ENCODE measurements at regions not wholly inside any gene's neighbourhood (a gene's known extent, or its start where the extent isn't known, plus 50 kb on each side); places are given as distances from the start of the nearest gene placed in this dataset.

DNA sequence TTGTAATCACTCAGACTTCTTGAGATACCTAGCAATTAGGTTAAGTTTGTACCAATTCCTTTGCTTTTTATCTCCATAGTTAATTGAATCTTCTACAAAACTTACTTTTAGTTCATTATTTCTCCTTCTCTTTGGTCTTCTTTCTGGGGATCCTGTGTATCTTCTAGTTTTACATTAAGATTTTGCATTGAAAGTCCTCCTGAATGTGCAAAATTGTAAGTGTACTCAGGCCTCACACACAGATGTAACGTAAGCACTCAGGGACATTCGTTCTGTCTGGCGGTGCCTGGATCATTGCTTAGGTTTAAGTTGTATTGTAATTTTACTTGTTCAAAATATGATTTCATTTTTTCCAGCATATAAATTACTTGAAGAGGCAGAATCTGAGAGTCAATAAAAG lies 222.6 kb upstream of the CPHXL start:
- FAIRE-seq = no peak

DNA sequence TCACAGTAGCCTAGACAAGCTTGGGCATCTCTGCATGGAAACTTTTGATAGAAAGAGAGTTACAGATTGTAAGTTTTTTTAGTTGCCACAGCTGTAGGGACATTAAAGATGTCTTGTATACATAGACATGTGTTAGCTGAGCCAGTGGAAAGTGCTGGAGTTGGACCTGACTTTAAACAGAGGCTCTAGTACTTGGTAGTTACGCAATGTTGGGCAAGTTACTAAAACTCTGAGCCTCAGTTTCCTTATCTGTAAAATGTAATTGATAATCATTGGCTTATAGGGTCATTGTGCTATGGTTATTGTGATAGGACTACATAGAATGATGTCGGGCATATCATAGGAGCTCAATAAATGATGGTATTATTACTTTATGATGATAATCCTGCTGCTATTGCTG lies 225.8 kb upstream of the CPHXL start:
- Histone ChIP-seq H3K4me1 (ENCODE audit: insufficient read depth, low read length) (no peaks in the 10 kb centered on the region), H3K79me2 (ENCODE audit: insufficient read depth, low read length) (no peaks in the 10 kb centered on the region), H3K4me3 (ENCODE audit: insufficient read depth, low read depth, low read length) (no peak overlapping the region), H3K27ac (ENCODE audit: low read depth, low read length) (no peak overlapping the region), H3K27me3 (ENCODE audit: insufficient read depth, low read length) (no peaks in the 10 kb centered on the region), H2AFZ (ENCODE audit: low read depth, low read length) (no peak overlapping the region), H3K36me3 (ENCODE audit: insufficient read depth, low read length) (no peaks in the 10 kb centered on the region), H3K9ac (ENCODE audit: low read length) (no peak overlapping the region), H3K4me2 (ENCODE audit: low read length) (no peak overlapping the region), H4K20me1 (ENCODE audit: insufficient read depth, low read length) (no peaks in the 10 kb centered on the region), H3K9me3 (ENCODE audit: insufficient read depth, low read depth, low read length) (no peaks in the 10 kb centered on the region)
- no peak for DNase-seq (ENCODE audit: low read depth)
- TF ChIP-seq, protein P1, sequence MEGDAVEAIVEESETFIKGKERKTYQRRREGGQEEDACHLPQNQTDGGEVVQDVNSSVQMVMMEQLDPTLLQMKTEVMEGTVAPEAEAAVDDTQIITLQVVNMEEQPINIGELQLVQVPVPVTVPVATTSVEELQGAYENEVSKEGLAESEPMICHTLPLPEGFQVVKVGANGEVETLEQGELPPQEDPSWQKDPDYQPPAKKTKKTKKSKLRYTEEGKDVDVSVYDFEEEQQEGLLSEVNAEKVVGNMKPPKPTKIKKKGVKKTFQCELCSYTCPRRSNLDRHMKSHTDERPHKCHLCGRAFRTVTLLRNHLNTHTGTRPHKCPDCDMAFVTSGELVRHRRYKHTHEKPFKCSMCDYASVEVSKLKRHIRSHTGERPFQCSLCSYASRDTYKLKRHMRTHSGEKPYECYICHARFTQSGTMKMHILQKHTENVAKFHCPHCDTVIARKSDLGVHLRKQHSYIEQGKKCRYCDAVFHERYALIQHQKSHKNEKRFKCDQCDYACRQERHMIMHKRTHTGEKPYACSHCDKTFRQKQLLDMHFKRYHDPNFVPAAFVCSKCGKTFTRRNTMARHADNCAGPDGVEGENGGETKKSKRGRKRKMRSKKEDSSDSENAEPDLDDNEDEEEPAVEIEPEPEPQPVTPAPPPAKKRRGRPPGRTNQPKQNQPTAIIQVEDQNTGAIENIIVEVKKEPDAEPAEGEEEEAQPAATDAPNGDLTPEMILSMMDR (IDR thresholded peaks at IDR 0.05; ENCODE audit: insufficient read depth, low read depth, low read length) = no peak
- TF ChIP-seq EZH2 (IDR thresholded peaks at IDR 0.05; ENCODE audit: insufficient read depth, low read length) = no peak
- H3K36me3 Mint-ChIP-seq (ENCODE audit: low read depth, unreplicated experiment) = no peaks in the 10 kb centered on the region
- H3K27ac Mint-ChIP-seq (ENCODE audit: unreplicated experiment) = no peak overlapping the region
- no peaks in the 10 kb centered on the region for H3K27me3 Mint-ChIP-seq (ENCODE audit: low read depth, unreplicated experiment)
- no peaks in the 10 kb centered on the region for H3K4me1 Mint-ChIP-seq (ENCODE audit: low read depth, unreplicated experiment)
- no peaks in the 10 kb centered on the region for H3K9me3 Mint-ChIP-seq (ENCODE audit: unreplicated experiment)
- H3K4me3 Mint-ChIP-seq (ENCODE audit: unreplicated experiment) = no peak overlapping the region
- no peak for FAIRE-seq

More for the DNA sequence above, 222.6 kb upstream of the CPHXL start:
- Histone ChIP-seq H2AFZ (ENCODE audit: low read depth, low read length) (no peak overlapping the region), H4K20me1 (ENCODE audit: insufficient read depth, low read length) (no peaks in the 10 kb centered on the region), H3K36me3 (ENCODE audit: insufficient read depth, low read length) (no peaks in the 10 kb centered on the region), H3K4me1 (ENCODE audit: insufficient read depth, low read length) (no peaks in the 10 kb centered on the region), H3K4me2 (ENCODE audit: low read length) (no peak overlapping the region), H3K9ac (ENCODE audit: low read length) (no peak overlapping the region), H3K79me2 (ENCODE audit: insufficient read depth, low read length) (no peaks in the 10 kb centered on the region), H3K27ac (ENCODE audit: low read depth, low read length) (no peak overlapping the region), H3K4me3 (ENCODE audit: insufficient read depth, low read depth, low read length) (no peak overlapping the region), H3K9me3 (ENCODE audit: insufficient read depth, low read depth, low read length) (no peaks in the 10 kb centered on the region), H3K27me3 (ENCODE audit: insufficient read depth, low read length) (no peaks in the 10 kb centered on the region)
- H3K27me3 Mint-ChIP-seq (ENCODE audit: low read depth, unreplicated experiment) = no peaks in the 10 kb centered on the region
- no peaks in the 10 kb centered on the region for H3K9me3 Mint-ChIP-seq (ENCODE audit: unreplicated experiment)
- TF ChIP-seq, protein P1 (IDR thresholded peaks at IDR 0.05; ENCODE audit: insufficient read depth, low read depth, low read length) = no peak
- TF ChIP-seq EZH2 (IDR thresholded peaks at IDR 0.05; ENCODE audit: insufficient read depth, low read length) = no peak
- no peaks in the 10 kb centered on the region for H3K4me1 Mint-ChIP-seq (ENCODE audit: low read depth, unreplicated experiment)
- H3K27ac Mint-ChIP-seq (ENCODE audit: unreplicated experiment) = no peak overlapping the region
- no peaks in the 10 kb centered on the region for H3K36me3 Mint-ChIP-seq (ENCODE audit: low read depth, unreplicated experiment)
- no peak for DNase-seq (ENCODE audit: low read depth)
- no peak overlapping the region for H3K4me3 Mint-ChIP-seq (ENCODE audit: unreplicated experiment)

DNA sequence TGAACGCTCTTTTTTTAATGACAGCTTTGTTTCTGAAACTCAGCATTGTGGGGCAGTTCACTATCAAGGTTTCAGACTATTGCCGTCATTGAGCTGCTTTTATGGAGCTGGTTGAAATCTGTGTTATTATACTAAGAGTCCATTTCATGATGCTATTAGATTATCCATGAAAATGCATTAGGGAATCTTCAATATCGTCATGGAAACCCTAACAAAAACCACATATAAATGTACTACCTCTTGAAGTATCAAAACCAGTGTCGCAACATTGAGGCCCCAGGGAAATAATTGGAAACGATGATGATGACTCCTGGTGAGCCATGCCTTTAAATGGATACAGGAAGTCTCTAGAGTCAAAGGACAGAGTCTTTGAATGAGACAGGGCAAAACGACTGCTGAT lies 231.6 kb upstream of the CPHXL start:
- Histone ChIP-seq H3K27me3 (ENCODE audit: insufficient read depth, low read length) (no peaks in the 10 kb centered on the region), H3K4me3 (ENCODE audit: insufficient read depth, low read depth, low read length) (no peak overlapping the region), H3K4me1 (ENCODE audit: insufficient read depth, low read length) (no peaks in the 10 kb centered on the region), H3K79me2 (ENCODE audit: insufficient read depth, low read length) (no peaks in the 10 kb centered on the region), H3K27ac (ENCODE audit: low read depth, low read length) (no peak overlapping the region), H3K9me3 (ENCODE audit: insufficient read depth, low read depth, low read length) (no peaks in the 10 kb centered on the region), H3K4me2 (ENCODE audit: low read length) (no peak overlapping the region), H4K20me1 (ENCODE audit: insufficient read depth, low read length) (no peaks in the 10 kb centered on the region), H3K36me3 (ENCODE audit: insufficient read depth, low read length) (no peaks in the 10 kb centered on the region), H3K9ac (ENCODE audit: low read length) (no peak overlapping the region), H2AFZ (ENCODE audit: low read depth, low read length) (no peak overlapping the region)
- Mint-ChIP-seq H3K4me3 (ENCODE audit: unreplicated experiment) (no peak overlapping the region), H3K27ac (ENCODE audit: unreplicated experiment) (no peak overlapping the region), H3K4me1 (ENCODE audit: low read depth, unreplicated experiment) (no peaks in the 10 kb centered on the region), H3K36me3 (ENCODE audit: low read depth, unreplicated experiment) (no peaks in the 10 kb centered on the region), H3K9me3 (ENCODE audit: unreplicated experiment) (peaks cover 3% of the 10 kb centered on the region), H3K27me3 (ENCODE audit: low read depth, unreplicated experiment) (no peaks in the 10 kb centered on the region)
- DNase-seq (ENCODE audit: low read depth) (no peak), FAIRE-seq (no peak)
- TF ChIP-seq EZH2 (IDR thresholded peaks at IDR 0.05; ENCODE audit: insufficient read depth, low read length) = no peak
- TF ChIP-seq, protein P1 (IDR thresholded peaks at IDR 0.05; ENCODE audit: insufficient read depth, low read depth, low read length) = no peak

Data from astrocyte (in vitro differentiated cells and primary cell).